GM18505 (cell line): ENCODE measurements at regions not wholly inside any gene's neighbourhood (a gene's known extent, or its start where the extent isn't known, plus 50 kb on each side); places are given as distances from the start of the nearest gene placed in this dataset.
A peak's percentile ranks its signal among the peaks of the same experiment; 100 is the strongest.

Source experiments
- ATAC-seq: cut with Tn5 transposase; IDR thresholded peaks from one replicate; pipeline ENCODE4 v1.9.1; 2021; ENCODE audit not compliant: unreplicated experiment
- POLR2A ChIP-seq: IDR thresholded peaks from 4 replicates; pipeline ENCODE4 v1.6.1; 2011; ENCODE audit warnings: borderline replicate concordance; ENCODE audit not compliant: insufficient read depth, insufficient read length; ENCODE audit errors: extremely low read depth

- ATAC-seq = no peak
- TF ChIP-seq POLR2A = no peak
Observed at GRCh38 chr4:35942092-35942491, 302.2 kb downstream of the ARAP2 start.

DNA sequence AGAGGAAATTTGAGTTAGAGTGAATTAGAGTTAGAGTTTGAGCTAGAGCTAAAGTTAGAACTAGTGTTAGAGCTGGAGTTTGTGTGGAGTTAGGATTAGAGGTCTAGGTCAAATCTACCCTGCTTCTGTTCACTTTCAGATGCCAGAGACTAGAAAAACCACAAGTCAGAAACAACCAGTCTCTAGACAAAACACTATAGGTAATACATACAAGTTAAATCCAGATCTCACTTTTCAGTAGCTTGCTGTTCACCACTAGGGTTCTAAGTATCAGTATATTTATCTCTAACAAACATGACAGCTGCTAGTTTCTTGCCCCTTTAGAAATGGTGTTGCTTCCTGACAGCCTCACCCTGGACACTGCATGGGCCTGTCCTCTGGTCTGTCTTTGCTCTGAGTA, 300.7 kb downstream of the ARAP2 start:
- no peak for ATAC-seq

DNA sequence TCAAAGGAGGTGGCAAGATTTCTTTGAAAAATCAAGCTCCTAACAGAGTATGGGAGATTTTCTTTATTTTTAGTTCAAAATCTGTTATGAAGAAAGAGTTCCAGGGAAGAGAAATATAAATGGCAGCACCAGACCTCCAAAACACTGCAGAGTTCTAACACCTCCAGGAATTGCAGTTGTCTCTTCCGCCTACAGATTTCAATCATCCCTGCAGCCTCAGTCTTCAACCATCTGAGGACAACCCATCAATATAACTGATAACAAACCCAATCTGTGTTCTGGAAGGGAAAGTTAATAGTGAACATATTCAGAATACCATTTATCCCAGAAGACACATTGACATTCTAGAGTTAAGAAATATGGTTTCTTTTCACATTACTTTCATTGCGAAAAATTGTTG, 296.1 kb downstream of the ARAP2 start:
- TF ChIP-seq POLR2A = no peak
- no peak for ATAC-seq

More for the DNA sequence above, 300.7 kb downstream of the ARAP2 start:
- no peak for TF ChIP-seq POLR2A

DNA sequence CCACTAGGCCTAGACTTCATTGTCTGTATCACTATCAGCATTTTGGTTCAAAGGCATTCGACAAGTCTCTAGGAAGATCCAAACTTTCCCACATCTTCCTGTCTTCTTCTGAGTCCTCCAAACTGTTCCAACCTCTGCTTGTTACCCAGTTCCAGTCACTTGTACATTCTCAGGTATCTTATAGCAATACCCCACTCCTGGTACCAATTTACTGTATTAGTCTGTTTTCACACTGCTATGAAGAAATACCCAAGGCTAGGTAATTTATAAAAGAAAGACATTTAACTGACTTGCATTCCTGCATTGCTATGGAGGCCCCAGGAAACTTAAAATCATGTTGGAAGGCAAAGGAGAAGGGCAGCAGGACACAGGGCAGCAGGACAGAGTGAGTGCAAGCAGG, 293.9 kb downstream of the ARAP2 start:
- no peak for TF ChIP-seq POLR2A
- ATAC-seq = no peak

GRCh38 chr4:35952751-35953150, 291.6 kb downstream of the ARAP2 start:
- TF ChIP-seq POLR2A = no peak
- no peak for ATAC-seq

- ATAC-seq = no peak
- no peak for TF ChIP-seq POLR2A
Observed at GRCh38 chr4:35963383-35963782, 280.9 kb downstream of the ARAP2 start.

DNA sequence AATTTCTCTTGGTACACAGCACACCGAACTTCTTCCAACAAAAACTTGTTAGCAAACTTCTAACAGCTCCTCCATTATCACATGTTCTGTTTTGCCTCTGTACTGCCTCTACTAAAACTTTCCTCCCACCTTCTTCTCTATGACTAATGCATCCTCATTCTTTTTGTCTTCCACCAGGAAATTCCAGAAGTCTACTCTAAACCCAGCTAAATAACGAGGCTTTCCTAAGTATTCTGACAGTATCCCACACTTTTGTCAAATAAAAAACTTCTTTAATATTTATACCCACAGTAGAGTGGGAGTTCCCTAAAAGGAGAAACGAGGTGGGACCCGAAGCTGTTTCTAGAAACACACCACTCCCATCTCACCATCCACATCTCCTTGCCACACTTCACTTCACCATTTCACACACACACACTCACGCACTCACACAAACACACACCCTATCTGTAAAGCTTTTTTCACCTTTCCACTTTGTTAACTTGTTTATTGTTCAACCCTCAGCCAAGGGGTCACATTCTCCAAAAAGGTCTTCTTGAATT, 280.3 kb downstream of the ARAP2 start:
- TF ChIP-seq POLR2A = no peak

DNA sequence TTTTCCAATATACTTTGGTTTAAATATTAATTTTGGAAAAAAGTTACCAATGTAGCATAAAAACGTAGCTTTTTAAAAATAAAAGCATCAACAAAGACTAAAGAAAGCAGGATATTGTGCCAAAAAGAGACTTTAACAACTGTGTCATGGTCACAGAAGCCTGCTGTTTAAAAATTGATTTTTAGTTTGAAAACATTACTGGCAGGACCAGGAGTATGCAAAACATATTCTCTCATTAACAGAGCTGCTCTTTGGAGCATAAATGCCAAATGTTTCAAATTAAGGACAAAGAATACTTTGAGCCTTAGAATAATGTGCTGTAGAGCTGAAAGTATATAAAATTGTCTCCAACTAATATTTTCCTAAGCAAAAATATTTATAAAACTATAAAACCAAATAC, 279.0 kb downstream of the ARAP2 start:
- TF ChIP-seq POLR2A = no peak
- no peak for ATAC-seq

More for the DNA sequence above, 280.3 kb downstream of the ARAP2 start:
- no peak for ATAC-seq

DNA sequence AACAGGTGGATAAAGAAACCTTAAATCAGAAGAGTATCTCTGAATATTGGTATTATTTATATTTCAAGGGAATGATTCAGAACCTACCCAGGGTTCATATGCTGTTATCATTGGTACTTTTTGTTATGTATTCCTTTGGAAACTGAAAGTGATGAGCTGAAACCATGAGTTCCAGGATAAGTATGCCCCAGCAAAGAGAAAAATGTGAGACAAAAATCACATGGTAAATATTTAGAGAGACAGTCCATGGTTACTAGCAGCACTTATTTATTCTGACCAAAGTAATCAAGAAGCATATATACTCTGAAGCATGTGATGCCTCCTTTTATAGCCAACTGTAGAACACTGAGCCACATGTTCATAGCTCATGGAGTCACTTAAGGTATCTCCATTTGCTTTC, 277.7 kb downstream of the ARAP2 start:
- no peak for ATAC-seq
- no peak for TF ChIP-seq POLR2A

GRCh38 chr4:35970366-35970960, 273.9 kb downstream of the ARAP2 start:
- peak; percentile 61 for ATAC-seq
- no peak for TF ChIP-seq POLR2A

DNA sequence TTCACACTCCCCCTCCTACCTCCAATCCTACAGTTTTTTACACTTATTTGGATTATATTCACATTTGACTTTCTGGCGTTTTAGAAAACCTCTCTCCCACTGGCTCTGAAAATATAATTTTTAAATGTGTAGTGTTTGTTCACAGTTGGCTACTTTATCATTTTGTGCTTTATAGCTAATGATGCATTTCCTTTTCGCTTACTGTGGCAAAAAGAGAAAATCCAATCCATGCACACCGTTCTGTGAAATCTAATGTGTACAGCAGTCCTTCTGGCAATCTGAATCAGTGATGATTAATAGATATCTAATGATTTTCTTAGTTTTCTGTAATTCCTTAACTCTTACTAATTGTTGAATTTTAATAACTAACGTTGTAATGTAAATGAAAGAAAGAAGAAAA, 271.5 kb downstream of the ARAP2 start:
- TF ChIP-seq POLR2A = no peak
- no peak for ATAC-seq

GRCh38 chr4:35975617-35976355, 268.5 kb downstream of the ARAP2 start:
- no peak for ATAC-seq
- no peak for TF ChIP-seq POLR2A

DNA sequence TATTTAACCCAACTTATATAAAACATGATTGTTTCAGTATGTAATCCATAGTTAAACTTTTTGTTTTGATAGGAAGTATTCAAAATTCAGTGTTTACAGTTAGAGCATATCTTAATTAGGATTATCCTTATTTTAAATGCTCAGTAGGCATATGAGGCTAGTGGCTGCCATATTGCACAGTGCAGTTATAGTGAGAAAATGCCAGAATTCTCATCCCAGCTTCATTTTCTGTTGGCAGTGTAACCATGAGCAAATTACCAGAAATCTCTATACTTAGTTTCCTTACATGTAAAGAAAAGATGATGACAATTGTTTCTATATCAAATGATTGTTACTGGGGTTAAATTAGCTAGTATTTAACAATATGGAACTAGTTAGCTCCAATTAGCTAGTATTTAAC, 265.8 kb downstream of the ARAP2 start:
- ATAC-seq = no peak

GRCh38 chr4:35982318-35982717, 262.0 kb downstream of the ARAP2 start:
- ATAC-seq = no peak
- no peak for TF ChIP-seq POLR2A

More for the DNA sequence above, 265.8 kb downstream of the ARAP2 start:
- TF ChIP-seq POLR2A = no peak

- ATAC-seq = no peak
- TF ChIP-seq POLR2A = no peak
Observed at GRCh38 chr4:35986537-35986936, 257.8 kb downstream of the ARAP2 start.

- ATAC-seq = no peak
- TF ChIP-seq POLR2A = no peak
Observed at GRCh38 chr4:35993606-35994005, 250.7 kb downstream of the ARAP2 start.
